ENCODE measurements at regions not wholly inside any gene's neighbourhood (a gene's known extent, or its start where the extent isn't known, plus 50 kb on each side); places are given as distances from the start of the nearest gene placed in this dataset.

DNA sequence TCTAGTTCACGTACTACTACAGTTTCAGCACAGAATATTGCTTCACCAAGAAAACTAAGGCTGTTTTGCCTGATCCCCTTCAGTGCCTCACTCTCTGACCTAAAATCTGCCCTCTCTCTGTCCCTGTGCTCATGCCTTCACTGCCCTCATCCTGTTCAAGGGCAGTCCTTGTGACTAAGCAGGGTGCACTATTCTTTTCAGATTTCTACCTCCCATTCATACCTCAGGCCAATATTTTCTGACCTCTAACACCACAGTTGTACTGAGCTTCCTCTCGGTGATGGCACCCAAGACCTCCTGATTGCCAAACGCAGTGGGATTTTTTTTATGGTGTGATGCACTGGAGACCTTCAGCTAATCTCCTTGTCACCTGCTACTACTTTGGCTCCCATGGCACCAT is 57.7 kb upstream of the GADD45A start:
- TF ChIP-seq TAF1 (IDR thresholded peaks at IDR 0.05; ENCODE audit: borderline replicate concordance, low read depth, low read length) (no peak), POLR2A (IDR thresholded peaks at IDR 0.05; ENCODE audit: low read depth, low read length) (no peak), POLR2AphosphoS5 (IDR thresholded peaks at IDR 0.05; ENCODE audit: low read depth, low read length) (no peak)

Data from GM12892 (cell line).